ENCODE measurements at regions not wholly inside any gene's neighbourhood (a gene's known extent, or its start where the extent isn't known, plus 50 kb on each side); places are given as distances from the start of the nearest gene placed in this dataset.
"Not testable (repeated sequence)": the region's sequence is repeated elsewhere in the genome, so short reads cannot be mapped to it uniquely, and the experiment has no call there.

DNA sequence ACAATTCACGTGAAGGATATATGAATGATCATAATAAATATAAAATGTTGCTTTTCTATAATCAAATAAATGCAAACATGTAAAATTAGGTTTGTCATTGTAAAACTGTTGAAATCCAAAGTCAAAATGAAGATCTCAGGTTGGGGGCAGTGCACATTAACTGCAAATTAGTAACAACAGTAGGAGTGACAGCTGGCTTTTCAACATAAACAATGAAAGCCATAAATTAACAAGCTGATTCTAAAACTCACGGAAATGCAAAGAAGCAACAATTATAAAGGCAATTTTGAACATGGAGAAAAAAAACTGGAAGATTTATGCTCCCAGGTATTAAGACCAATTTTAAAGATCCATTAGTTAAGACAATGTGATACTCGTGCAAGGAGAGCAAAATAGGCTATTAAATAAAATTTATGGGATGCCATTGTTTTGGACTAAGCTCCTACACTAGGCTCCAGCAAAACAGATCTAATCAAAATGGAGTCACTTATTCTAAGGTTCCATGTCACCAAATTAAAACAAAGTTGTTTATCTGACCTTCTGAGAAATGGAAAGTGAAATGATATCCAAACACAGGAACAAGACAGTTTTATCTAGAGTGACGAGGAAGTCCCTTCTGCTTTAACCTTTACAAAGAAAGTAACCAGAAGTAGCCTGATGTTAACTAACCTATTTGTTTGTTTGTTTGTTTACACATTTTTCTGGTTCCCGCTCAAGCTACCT lies 770.8 kb downstream of the EPHA7 start:
- DNase-seq, result no peak
- Mint-ChIP-seq H3K36me3 (ENCODE audit: unreplicated experiment) (peaks cover 4% of the 10 kb centered on the region), H3K27me3 (ENCODE audit: unreplicated experiment) (no peaks in the 10 kb centered on the region)

GRCh38 chr6:92647630-92648029 lies 771.7 kb downstream of the EPHA7 start:
- H3K27ac Mint-ChIP-seq (ENCODE audit: unreplicated experiment), result no peak overlapping the region
- H3K4me1 Mint-ChIP-seq (ENCODE audit: low read depth, unreplicated experiment), result peaks cover 3% of the 10 kb centered on the region
- H3K27me3 Mint-ChIP-seq (ENCODE audit: unreplicated experiment), result no peaks in the 10 kb centered on the region
- peaks cover 4% of the 10 kb centered on the region for H3K36me3 Mint-ChIP-seq (ENCODE audit: unreplicated experiment)
- no peak overlapping the region for H3K4me3 Mint-ChIP-seq (ENCODE audit: unreplicated experiment)
- DNase-seq, result no peak
- H3K9me3 Mint-ChIP-seq (ENCODE audit: unreplicated experiment), result no peaks in the 10 kb centered on the region
- TF ChIP-seq CTCF (IDR thresholded peaks at IDR 0.05; ENCODE audit: partially characterized antibody, unreplicated experiment), result no peak

More for the DNA sequence above, 770.8 kb downstream of the EPHA7 start:
- Mint-ChIP-seq H3K4me1 (ENCODE audit: low read depth, unreplicated experiment) (peaks cover 3% of the 10 kb centered on the region), H3K9me3 (ENCODE audit: unreplicated experiment) (no peaks in the 10 kb centered on the region), H3K27ac (ENCODE audit: unreplicated experiment) (no peak overlapping the region), H3K4me3 (ENCODE audit: unreplicated experiment) (no peak overlapping the region)
- TF ChIP-seq CTCF (IDR thresholded peaks at IDR 0.05; ENCODE audit: partially characterized antibody, unreplicated experiment), result no peak

GRCh38 chr6:92644104-92644791 lies 775.1 kb downstream of the EPHA7 start:
- H3K27ac Mint-ChIP-seq (ENCODE audit: unreplicated experiment); H3K4me1 Mint-ChIP-seq (ENCODE audit: low read depth, unreplicated experiment); H3K9me3 Mint-ChIP-seq (ENCODE audit: unreplicated experiment); H3K36me3 Mint-ChIP-seq (ENCODE audit: unreplicated experiment); H3K27me3 Mint-ChIP-seq (ENCODE audit: unreplicated experiment); H3K4me3 Mint-ChIP-seq (ENCODE audit: unreplicated experiment): not testable (repeated sequence)
- DNase-seq, result peak; percentile 75
- TF ChIP-seq CTCF (IDR thresholded peaks at IDR 0.05; ENCODE audit: partially characterized antibody, unreplicated experiment), result peak; percentile 52

- Mint-ChIP-seq H3K4me1 (ENCODE audit: low read depth, unreplicated experiment) (no peaks in the 10 kb centered on the region), H3K36me3 (ENCODE audit: unreplicated experiment) (no peaks in the 10 kb centered on the region), H3K27ac (ENCODE audit: unreplicated experiment) (no peak overlapping the region), H3K27me3 (ENCODE audit: unreplicated experiment) (no peaks in the 10 kb centered on the region), H3K4me3 (ENCODE audit: unreplicated experiment) (no peak overlapping the region), H3K9me3 (ENCODE audit: unreplicated experiment) (no peaks in the 10 kb centered on the region)
- TF ChIP-seq CTCF (IDR thresholded peaks at IDR 0.05; ENCODE audit: partially characterized antibody, unreplicated experiment), result no peak
- no peak for DNase-seq
These were observed 783.7 kb downstream of the EPHA7 start for GRCh38 chr6:92635553-92636153.

DNA sequence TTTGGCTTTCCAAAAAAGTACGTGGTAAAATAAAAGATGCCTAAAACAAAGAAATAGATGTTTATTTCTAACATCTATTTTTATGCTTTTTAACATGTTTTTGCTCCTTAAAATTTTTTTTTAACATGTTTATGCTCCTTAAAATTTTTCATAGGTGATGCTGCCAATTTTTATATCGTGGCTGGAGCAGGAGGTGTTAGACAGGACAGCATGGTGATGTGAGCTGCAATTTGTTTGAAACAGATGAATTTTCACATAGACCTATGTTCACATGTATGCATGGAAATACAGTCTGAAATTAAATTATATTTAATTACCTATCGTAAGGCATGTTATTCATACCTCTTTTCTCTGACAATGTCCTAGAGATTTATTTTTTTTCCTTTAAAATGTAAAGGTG lies 784.8 kb downstream of the EPHA7 start:
- Mint-ChIP-seq H3K4me1 (ENCODE audit: low read depth, unreplicated experiment) (no peaks in the 10 kb centered on the region), H3K27ac (ENCODE audit: unreplicated experiment) (no peak overlapping the region), H3K36me3 (ENCODE audit: unreplicated experiment) (no peaks in the 10 kb centered on the region), H3K9me3 (ENCODE audit: unreplicated experiment) (no peaks in the 10 kb centered on the region), H3K27me3 (ENCODE audit: unreplicated experiment) (no peaks in the 10 kb centered on the region), H3K4me3 (ENCODE audit: unreplicated experiment) (no peak overlapping the region)
- TF ChIP-seq CTCF (IDR thresholded peaks at IDR 0.05; ENCODE audit: partially characterized antibody, unreplicated experiment), result no peak
- DNase-seq, result no peak

Data from glutamatergic neuron (in vitro differentiated cells).